PC-3 (cell line): ENCODE measurements at regions not wholly inside any gene's neighbourhood (a gene's known extent, or its start where the extent isn't known, plus 50 kb on each side); places are given as distances from the start of the nearest gene placed in this dataset.
"Not testable (repeated sequence)": the region's sequence is repeated elsewhere in the genome, so short reads cannot be mapped to it uniquely, and the experiment has no call there.

Source experiments
- ATAC-seq: fragments of 200-7000 bp; cut with Tn5 transposase; 2 replicates; pipeline ENCODE4 v1.9.1; 2020; ENCODE audit warnings: mild to moderate bottlenecking, moderate library complexity
- BruUV-seq: library from RNA; stranded (reverse); fragments of 400-500 nt; replicated peaks from 2 replicates; lab custom pipeline; 2021; lab: Mats Ljungman, UMichigan
- CTCF ChIA-PET: fragments of 300-600 bp; sonication (Branson Sonifier 250); formaldehyde crosslinking; loops from one replicate; lab custom pipeline; 2022; ENCODE audit warnings: antibody characterized with exemption; lab: Charles Lee
- POLR2A ChIA-PET: fragments of 300-600 bp; sonication (Branson Sonifier 250); formaldehyde crosslinking; loops from one replicate; lab custom pipeline; 2022; ENCODE audit warnings: antibody characterized with exemption; ENCODE audit not compliant: unreplicated experiment; lab: Charles Lee
- DNase-seq: peaks from one replicate; pipeline ENCODE4 v3.0.0-alpha.2; 2015
- H2AFZ ChIP-seq: fragments of 300-600 bp; sonication (generic); 2 replicates; pipeline ENCODE4 v1.6.0; 2016; ENCODE audit warnings: antibody characterized with exemption, low read length
- H3F3A ChIP-seq: fragments of 300-600 bp; sonication (generic); one replicate; pipeline ENCODE4 v1.6.0; 2017; ENCODE audit warnings: antibody characterized with exemption, low read length, control low read depth, mild to moderate bottlenecking; ENCODE audit not compliant: unreplicated experiment
- H3K27ac ChIP-seq: fragments of 300-600 bp; sonication (generic); 2 replicates; pipeline ENCODE4 v1.5.1; 2016; ENCODE audit warnings: mild to moderate bottlenecking, low read length
- H3K27me3 ChIP-seq: fragments of 300-600 bp; sonication (generic); 2 replicates; pipeline ENCODE4 v1.6.1; 2016; ENCODE audit warnings: low read length, mixed read lengths
- H3K36me3 ChIP-seq: fragments of 300-600 bp; sonication (generic); 2 replicates; pipeline ENCODE4 v1.6.1; 2016; ENCODE audit warnings: low read depth, mixed run types, low read length, mixed read lengths
- H3K4me1 ChIP-seq: fragments of 300-600 bp; sonication (generic); 2 replicates; pipeline ENCODE4 v1.5.1; 2016; ENCODE audit warnings: low read length; ENCODE audit not compliant: insufficient read depth
- H3K4me2 ChIP-seq: fragments of 300-600 bp; sonication (generic); 2 replicates; pipeline ENCODE4 v1.6.0; 2016; ENCODE audit warnings: low read length
- H3K4me3 ChIP-seq: fragments of 300-600 bp; sonication (generic); 2 replicates; pipeline ENCODE4 v1.5.1; 2016; ENCODE audit warnings: mild to moderate bottlenecking, low read length, mixed read lengths
- H3K79me2 ChIP-seq: fragments of 300-600 bp; sonication (generic); 2 replicates; pipeline ENCODE4 v1.6.1; 2017; ENCODE audit warnings: low read length, mixed read lengths
- H3K9ac ChIP-seq: fragments of 300-600 bp; sonication (generic); 2 replicates; pipeline ENCODE4 v1.6.0; 2016; ENCODE audit warnings: mild to moderate bottlenecking, low read length
- H3K9me2 ChIP-seq: fragments of 300-600 bp; sonication (generic); replicated peaks from 2 replicates; pipeline ENCODE4 v1.6.1; 2016; ENCODE audit warnings: mixed run types, low read length, mixed read lengths
- H3K9me3 ChIP-seq: fragments of 300-600 bp; sonication (generic); 2 replicates; pipeline ENCODE4 v1.6.1; 2016; ENCODE audit warnings: low read length, mixed read lengths
- H4K20me1 ChIP-seq: fragments of 300-600 bp; sonication (generic); 2 replicates; pipeline ENCODE4 v1.6.1; 2016; ENCODE audit warnings: low read length, mixed read lengths
- CTCF ChIP-seq: fragments of 300-600 bp; sonication (generic); conservative IDR thresholded peaks from 2 replicates; pipeline ENCODE4 v1.5.1; 2017; ENCODE audit warnings: antibody characterized with exemption, low read depth, mild to moderate bottlenecking, low read length
- EZH2 ChIP-seq: fragments of 300-600 bp; sonication (generic); IDR thresholded peaks from one replicate; pipeline ENCODE4 v1.6.1; 2017; ENCODE audit warnings: antibody characterized with exemption, mild to moderate bottlenecking, low read length; ENCODE audit not compliant: unreplicated experiment
- EZH2phosphoT487 ChIP-seq: fragments of 300-600 bp; sonication (generic); IDR thresholded peaks from 2 replicates; pipeline ENCODE4 v1.6.1; 2018; ENCODE audit warnings: mild to moderate bottlenecking, antibody characterized with exemption, low read length, borderline replicate concordance
- intact Hi-C: fragments of 100-400 bp; cut with micrococcal nuclease; formaldehyde crosslinking; loops from 2 replicates; pipeline ENCODE4 v1.9.0; 2023

GRCh38 chr6:14553515-14553914, 435.9 kb downstream of the CD83 start:
- POLR2A ChIA-PET = no interaction called here
- ATAC-seq = no peak

GRCh38 chr6:14555804-14556203, 438.2 kb downstream of the CD83 start:
- H3K4me3 ChIP-seq = no peak overlapping the region
- H3K9me2 ChIP-seq = no peaks in the 10 kb centered on the region
- H3K27ac ChIP-seq = no peak overlapping the region
- no peak overlapping the region for H2AFZ ChIP-seq
- intact Hi-C loops = no loop called here
- BruUV-seq = no TSS peak
- POLR2A ChIA-PET = no interaction called here
- H3K36me3 ChIP-seq = no peaks in the 10 kb centered on the region
- DNase-seq (no peak), ATAC-seq (no peak)
- no peak overlapping the region for H3K9ac ChIP-seq
- no peaks in the 10 kb centered on the region for H3K27me3 ChIP-seq
- H3K4me1 ChIP-seq = peaks cover 13% of the 10 kb centered on the region
- H4K20me1 ChIP-seq = no peaks in the 10 kb centered on the region
- TF ChIP-seq EZH2phosphoT487 = no peak
- no peak for TF ChIP-seq CTCF
- no peak for TF ChIP-seq EZH2
- CTCF ChIA-PET = no interaction called here
- no peaks in the 10 kb centered on the region for H3F3A ChIP-seq
- no peak overlapping the region for H3K4me2 ChIP-seq
- no peaks in the 10 kb centered on the region for H3K79me2 ChIP-seq
- no peaks in the 10 kb centered on the region for H3K9me3 ChIP-seq

More at GRCh38 chr6:14553515-14553914, 435.9 kb downstream of the CD83 start:
- DNase-seq = no peak
- H3K9me3 ChIP-seq = no peaks in the 10 kb centered on the region
- H3K4me1 ChIP-seq = no peaks in the 10 kb centered on the region
- no peaks in the 10 kb centered on the region for H3F3A ChIP-seq
- H3K36me3 ChIP-seq = no peaks in the 10 kb centered on the region
- BruUV-seq = no TSS peak
- no peaks in the 10 kb centered on the region for H3K9me2 ChIP-seq
- H2AFZ ChIP-seq = no peak overlapping the region
- no peak overlapping the region for H3K27ac ChIP-seq
- H3K4me2 ChIP-seq = no peak overlapping the region
- CTCF ChIA-PET = no interaction called here
- H3K79me2 ChIP-seq = no peaks in the 10 kb centered on the region
- intact Hi-C loops = no loop called here
- H3K9ac ChIP-seq = no peak overlapping the region
- H4K20me1 ChIP-seq = no peaks in the 10 kb centered on the region
- H3K4me3 ChIP-seq = no peak overlapping the region
- TF ChIP-seq EZH2 (no peak), CTCF (no peak), EZH2phosphoT487 (no peak)
- no peaks in the 10 kb centered on the region for H3K27me3 ChIP-seq

- DNase-seq (peak; percentile 75), ATAC-seq (peak; percentile 53)
- Histone ChIP-seq H3K9me2 (no peaks in the 10 kb centered on the region), H2AFZ (no peak overlapping the region), H3K27me3 (no peaks in the 10 kb centered on the region), H3K4me2 (peak overlapping the region; percentile 4; the same call in 1 of the 2 replicates), H3K9ac (no peak overlapping the region), H3K79me2 (no peaks in the 10 kb centered on the region), H3K4me3 (no peak overlapping the region), H4K20me1 (no peaks in the 10 kb centered on the region), H3K4me1 (peaks cover 13% of the 10 kb centered on the region), H3K9me3 (no peaks in the 10 kb centered on the region), H3K27ac (peak overlapping the region; percentile 42), H3K36me3 (no peaks in the 10 kb centered on the region), H3F3A (no peaks in the 10 kb centered on the region)
- BruUV-seq = no TSS peak
- ChIA-PET CTCF (no interaction called here), POLR2A (interaction anchor here (0.6 kb wide), 1 partner anchor 79 kb away, joined by 3 read pairs; no protein-coding TSS in a partner anchor)
- intact Hi-C loops = no loop called here
- TF ChIP-seq EZH2phosphoT487 (no peak), CTCF (no peak)
Measured at GRCh38 chr6:14559746-14560536, 442.4 kb downstream of the CD83 start.

- H3K9me2 ChIP-seq, H3K4me3 ChIP-seq, H3K79me2 ChIP-seq, H3K27ac ChIP-seq, POLR2A ChIA-PET, H4K20me1 ChIP-seq, ATAC-seq, CTCF ChIA-PET, H3K9ac ChIP-seq, H2AFZ ChIP-seq, H3K27me3 ChIP-seq, intact Hi-C loops, H3K4me2 ChIP-seq, H3K36me3 ChIP-seq, BruUV-seq, H3F3A ChIP-seq, H3K9me3 ChIP-seq, DNase-seq: not testable (repeated sequence)
- H3K4me1 ChIP-seq = peaks cover 13% of the 10 kb centered on the region
Measured at GRCh38 chr6:14561563-14561962, 444.0 kb downstream of the CD83 start.
